ENCODE measurements at regions not wholly inside any gene's neighbourhood (a gene's known extent, or its start where the extent isn't known, plus 50 kb on each side); places are given as distances from the start of the nearest gene placed in this dataset.

DNA sequence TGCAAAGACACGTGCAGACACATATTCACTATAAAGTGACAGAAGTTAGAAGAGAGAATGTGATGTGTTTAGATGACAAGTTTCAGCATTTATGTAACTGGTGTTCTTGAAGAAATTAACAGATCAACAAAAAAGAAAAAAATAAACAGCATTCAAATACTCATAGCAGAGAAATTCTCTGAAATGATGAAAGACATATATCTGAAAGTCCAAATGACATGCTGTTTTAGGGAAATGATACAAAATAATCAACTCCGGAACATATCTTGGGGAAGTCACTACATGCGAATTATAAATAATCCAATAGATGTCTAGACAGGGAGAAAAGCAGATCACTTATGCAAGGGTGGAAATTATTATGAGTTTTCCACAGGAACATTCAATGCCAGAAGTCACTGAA, 146.0 kb downstream of the SPANXN4 start:
- DNase-seq, result no peak

DNA sequence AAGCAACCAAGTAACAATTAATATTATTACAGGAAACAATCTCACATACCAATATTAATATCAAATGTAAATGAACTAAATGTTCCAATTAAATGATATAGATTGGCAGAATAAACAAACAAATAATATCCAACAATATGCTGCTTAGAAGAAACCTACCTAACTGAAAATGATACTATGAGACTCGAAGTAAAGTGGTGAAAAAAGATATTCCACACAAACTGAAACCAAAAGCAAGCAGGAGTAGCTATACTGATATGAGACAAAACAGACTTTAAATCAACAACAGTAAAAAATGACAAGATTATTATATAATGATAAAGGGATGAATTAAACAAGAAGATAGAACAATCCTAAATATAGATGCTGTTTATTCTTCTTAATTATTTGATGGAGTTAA, 140.1 kb downstream of the SPANXN4 start:
- DNase-seq, result no peak

DNA sequence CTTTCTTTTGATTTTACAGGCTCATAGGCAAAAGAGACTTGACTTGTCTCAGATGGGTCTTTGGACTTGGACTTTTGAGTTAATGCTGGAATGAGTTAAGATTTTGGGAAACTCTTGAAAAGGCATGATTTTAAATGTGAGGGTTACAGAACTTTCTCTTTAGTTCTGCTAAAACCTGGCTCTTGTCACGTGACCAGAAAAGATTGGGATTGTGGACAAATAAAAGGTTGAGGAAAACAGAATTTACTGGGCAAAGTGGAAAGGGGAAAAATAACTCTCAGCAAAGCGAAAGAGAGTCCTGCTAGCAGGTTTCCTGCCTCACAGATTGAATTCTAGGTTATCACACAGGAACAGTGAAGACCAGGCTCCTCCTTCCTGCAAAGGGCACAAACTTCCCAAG, 114.0 kb downstream of the SPANXN4 start:
- DNase-seq, result no peak

DNA sequence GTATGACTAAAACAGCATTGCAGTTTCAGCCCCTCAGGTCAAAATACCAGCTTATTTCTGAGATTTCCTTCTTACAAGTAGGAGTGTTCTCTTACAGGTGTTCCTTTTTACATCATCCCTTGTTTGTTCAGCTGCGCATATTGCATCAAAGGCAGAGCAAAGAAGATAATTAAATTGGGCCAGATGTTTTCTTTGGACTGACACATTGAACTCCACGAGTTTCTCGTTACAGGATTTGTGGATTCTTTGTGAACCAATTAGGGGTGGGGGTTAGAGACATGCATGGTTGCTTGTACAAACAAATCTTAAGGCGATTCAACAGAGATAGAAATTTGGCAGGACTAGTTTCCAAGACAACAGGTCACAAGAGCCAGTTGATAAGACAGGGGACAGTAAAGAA, 95.7 kb downstream of the SPANXN4 start:
- DNase-seq, result peak; percentile 86

DNA sequence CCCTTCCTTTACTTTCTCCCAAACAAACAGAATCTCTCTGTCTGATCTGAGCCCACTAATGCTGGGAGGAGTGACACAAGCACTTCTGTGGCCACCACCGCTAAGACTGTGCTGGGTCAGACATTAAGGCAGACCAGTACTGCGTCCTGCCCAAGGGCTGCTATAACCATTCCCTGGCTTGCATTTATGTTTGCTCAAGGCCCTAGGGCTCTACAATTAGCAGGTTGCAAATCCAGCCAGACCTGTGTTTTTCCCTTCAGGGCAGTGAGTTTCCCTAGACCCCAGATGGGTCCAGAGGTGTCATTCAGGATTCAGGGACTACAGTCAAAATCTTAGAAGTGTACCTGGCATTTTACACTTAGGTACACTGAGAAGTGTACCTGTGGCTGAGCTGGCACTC, 89.7 kb downstream of the SPANXN4 start:
- DNase-seq, result no peak

DNA sequence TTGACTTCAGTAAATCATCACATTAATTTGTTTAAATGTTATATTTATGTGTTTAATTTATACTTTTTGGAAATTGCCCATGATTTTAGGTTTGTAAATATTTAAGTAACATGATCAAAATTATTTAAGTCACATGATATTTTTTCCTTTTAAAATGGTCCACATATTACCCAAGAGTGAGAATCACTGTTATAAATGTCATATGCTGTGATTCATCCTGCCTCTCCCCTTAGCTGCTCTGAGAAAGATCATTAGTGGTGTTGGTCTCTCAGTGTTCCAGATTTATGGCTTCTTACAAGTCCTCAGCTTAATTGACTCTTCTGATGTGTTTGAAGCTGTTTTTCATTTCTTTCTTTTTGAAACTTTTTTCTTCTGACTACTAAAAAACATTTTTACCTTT, 70.1 kb downstream of the SPANXN4 start:
- DNase-seq, result no peak

DNA sequence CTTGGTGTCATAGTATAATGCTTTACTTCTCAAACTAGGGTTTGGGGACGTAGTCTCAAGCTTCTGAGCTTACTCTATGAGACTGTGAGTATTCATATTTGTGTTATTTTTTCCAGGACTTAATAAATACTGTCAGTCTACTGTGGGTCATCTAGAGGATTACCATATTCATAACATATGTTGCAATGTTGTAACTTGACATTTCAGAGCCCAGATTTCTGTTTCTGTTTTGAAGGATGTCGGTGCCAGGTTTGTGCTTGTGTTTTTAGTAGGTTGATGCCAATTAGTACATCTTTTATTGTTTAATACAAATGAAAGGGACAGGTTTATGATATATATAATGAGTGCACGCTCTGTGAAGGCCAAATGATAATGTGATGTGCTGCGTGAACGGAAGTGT, 69.6 kb downstream of the SPANXN4 start:
- no peak for DNase-seq

DNA sequence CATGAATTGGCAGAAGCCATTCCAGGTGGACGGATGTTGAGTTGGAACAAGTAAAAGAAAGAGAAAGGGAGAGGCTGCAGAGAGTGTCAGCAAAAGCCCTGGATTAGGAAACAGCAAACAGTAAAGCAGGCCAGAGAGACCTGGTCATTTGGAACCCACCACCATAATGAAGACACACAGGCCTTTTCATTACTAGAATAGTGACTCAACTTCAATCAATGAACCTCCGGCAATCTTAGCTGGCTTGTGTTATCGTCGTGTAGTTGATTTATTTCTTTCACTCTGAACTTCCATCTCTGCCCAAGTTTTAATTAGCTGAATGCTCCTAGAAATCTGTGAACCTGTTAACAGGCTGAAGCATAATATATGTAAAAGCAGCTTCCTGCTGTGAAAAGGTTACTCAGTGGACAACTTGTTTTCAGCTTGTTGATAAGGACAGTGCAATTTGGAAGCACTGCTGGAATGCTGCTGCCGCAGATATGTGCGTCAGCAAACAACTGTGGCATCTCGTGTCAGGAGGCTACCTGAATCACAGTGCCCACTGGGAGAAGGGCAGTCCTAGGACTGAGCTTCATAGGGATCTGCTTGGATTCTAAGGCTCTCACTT, 68.8 kb downstream of the SPANXN4 start:
- no peak for DNase-seq

Data from NCI-H1417 treated with DMSO at 0.1 percent for 48 hours (cell line).